ENCODE measurements at regions not wholly inside any gene's neighbourhood (a gene's known extent, or its start where the extent isn't known, plus 50 kb on each side); places are given as distances from the start of the nearest gene placed in this dataset.

- TF ChIP-seq HDAC1 (CRISPR knock-in tag; IDR thresholded peaks at IDR 0.05) (0 out of 2 replicates have a peak, but pooled peaks have one; percentile 45), SKIL (CRISPR knock-in tag; IDR thresholded peaks at IDR 0.05; ENCODE audit: borderline replicate concordance) (no peak), SAP130 (CRISPR knock-in tag; IDR thresholded peaks at IDR 0.05; ENCODE audit: low read depth) (peak; percentile 83), ZNF570 (CRISPR knock-in tag; IDR thresholded peaks at IDR 0.05; ENCODE audit: borderline replicate concordance) (no peak), PHF5A (CRISPR knock-in tag; IDR thresholded peaks at IDR 0.05; ENCODE audit: low read depth, unreplicated experiment) (peak; percentile 83), SP2 (CRISPR knock-in tag; IDR thresholded peaks at IDR 0.05) (no peak), ZBED4 (CRISPR knock-in tag; IDR thresholded peaks at IDR 0.05; ENCODE audit: borderline replicate concordance) (0 out of 2 replicates have a peak, but pooled peaks have one; percentile 40), PRDM10 (CRISPR knock-in tag; IDR thresholded peaks at IDR 0.05; ENCODE audit: low read depth) (0 out of 2 replicates have a peak, but pooled peaks have one; percentile 14), ZNF616 (CRISPR knock-in tag; IDR thresholded peaks at IDR 0.05; ENCODE audit: low read depth) (no peak), GRHL1 (CRISPR knock-in tag; conservative IDR thresholded peaks at IDR 0.05) (no peak), FOXP4 (CRISPR knock-in tag; IDR thresholded peaks at IDR 0.05) (peak; percentile 94), LCORL (IDR thresholded peaks at IDR 0.05) (no peak), LCORL (CRISPR knock-in tag; IDR thresholded peaks at IDR 0.05) (peak; percentile 56; the same call in 1 of the 2 replicates), MTA3 (CRISPR knock-in tag; IDR thresholded peaks at IDR 0.05) (no peak)
Observed at GRCh38 chr6:11358904-11359830, 126.7 kb upstream of the NEDD9 start (continued).

Data from HepG2 (cell line).